MM.1S (cell line): ENCODE measurements at regions not wholly inside any gene's neighbourhood (a gene's known extent, or its start where the extent isn't known, plus 50 kb on each side); places are given as distances from the start of the nearest gene placed in this dataset.

Experiments used
- CTCF ChIP-seq: fragments of 300-600 bp; sonication (generic); IDR thresholded peaks from 2 replicates; pipeline ENCODE4 v1.5.1; 2016; ENCODE audit warnings: antibody characterized with exemption, low read length, mixed read lengths
- EZH2 ChIP-seq: fragments of 300-600 bp; sonication (generic); optimal IDR thresholded peaks from 2 replicates; pipeline ENCODE3; 2017; ENCODE audit warnings: low read depth, mild to moderate bottlenecking, antibody characterized with exemption, low read length, mixed read lengths

- TF ChIP-seq CTCF = no peak
- no peak for TF ChIP-seq EZH2
Measured at GRCh38 chr6:2502998-2503674, 247.6 kb downstream of the MYLK4 start.
